AG04450 (cell line): ENCODE measurements at regions not wholly inside any gene's neighbourhood (a gene's known extent, or its start where the extent isn't known, plus 50 kb on each side); places are given as distances from the start of the nearest gene placed in this dataset.
"Not testable (repeated sequence)": the region's sequence is repeated elsewhere in the genome, so short reads cannot be mapped to it uniquely, and the experiment has no call there.

Experiments
- CTCF ChIA-PET: fragments of 300-600, 350-600 bp; formaldehyde crosslinking; extraction: SDS; loops from one replicate; lab custom pipeline; 2022; ENCODE audit warnings: antibody characterized with exemption, inconsistent platforms; lab: Charles Lee
- POLR2A ChIA-PET: fragments of 350-600 bp; formaldehyde crosslinking; extraction: SDS; loops from one replicate; lab custom pipeline; 2021; ENCODE audit warnings: antibody characterized with exemption, inconsistent platforms; lab: Yijun Ruan, JAX
- DNase-seq: peaks from one replicate; pipeline ENCODE4 v3.0.0-alpha.2; 2011; ENCODE audit warnings: low read depth, low spot score
- H3K27ac ChIP-seq: one replicate; pipeline ENCODE4 v1.5.1; 2012; ENCODE audit warnings: low read depth, low read length, control low read depth
- H3K27me3 ChIP-seq: one replicate; pipeline ENCODE4 v1.6.0; 2012; ENCODE audit warnings: low read length; ENCODE audit not compliant: control insufficient read depth, insufficient read depth
- H3K4me3 ChIP-seq: 2 replicates; pipeline ENCODE4 v1.5.1; 2011; ENCODE audit warnings: mild to moderate bottlenecking, low read depth, low read length, control low read depth
- H3K9me3 ChIP-seq: 2 replicates; pipeline ENCODE4 v1.5.1; 2012; ENCODE audit warnings: low read length; ENCODE audit not compliant: control insufficient read depth, insufficient read depth
- TF ChIP-seq, protein P1 (sequence below): IDR thresholded peaks from 2 replicates; pipeline ENCODE4 v1.5.1; 2011; ENCODE audit warnings: low read depth, low read length, control low read depth, inconsistent platforms

- no peak for DNase-seq
- CTCF ChIA-PET = no interaction called here
- Histone ChIP-seq H3K27ac (no peak overlapping the region), H3K27me3 (no peaks in the 10 kb centered on the region), H3K9me3 (no peaks in the 10 kb centered on the region), H3K4me3 (no peak overlapping the region)
- POLR2A ChIA-PET = no interaction called here
- TF ChIP-seq, protein P1, sequence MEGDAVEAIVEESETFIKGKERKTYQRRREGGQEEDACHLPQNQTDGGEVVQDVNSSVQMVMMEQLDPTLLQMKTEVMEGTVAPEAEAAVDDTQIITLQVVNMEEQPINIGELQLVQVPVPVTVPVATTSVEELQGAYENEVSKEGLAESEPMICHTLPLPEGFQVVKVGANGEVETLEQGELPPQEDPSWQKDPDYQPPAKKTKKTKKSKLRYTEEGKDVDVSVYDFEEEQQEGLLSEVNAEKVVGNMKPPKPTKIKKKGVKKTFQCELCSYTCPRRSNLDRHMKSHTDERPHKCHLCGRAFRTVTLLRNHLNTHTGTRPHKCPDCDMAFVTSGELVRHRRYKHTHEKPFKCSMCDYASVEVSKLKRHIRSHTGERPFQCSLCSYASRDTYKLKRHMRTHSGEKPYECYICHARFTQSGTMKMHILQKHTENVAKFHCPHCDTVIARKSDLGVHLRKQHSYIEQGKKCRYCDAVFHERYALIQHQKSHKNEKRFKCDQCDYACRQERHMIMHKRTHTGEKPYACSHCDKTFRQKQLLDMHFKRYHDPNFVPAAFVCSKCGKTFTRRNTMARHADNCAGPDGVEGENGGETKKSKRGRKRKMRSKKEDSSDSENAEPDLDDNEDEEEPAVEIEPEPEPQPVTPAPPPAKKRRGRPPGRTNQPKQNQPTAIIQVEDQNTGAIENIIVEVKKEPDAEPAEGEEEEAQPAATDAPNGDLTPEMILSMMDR = no peak
These were observed 234.3 kb upstream of the HHIP start for GRCh38 chr4:144411700-144412099.

DNA sequence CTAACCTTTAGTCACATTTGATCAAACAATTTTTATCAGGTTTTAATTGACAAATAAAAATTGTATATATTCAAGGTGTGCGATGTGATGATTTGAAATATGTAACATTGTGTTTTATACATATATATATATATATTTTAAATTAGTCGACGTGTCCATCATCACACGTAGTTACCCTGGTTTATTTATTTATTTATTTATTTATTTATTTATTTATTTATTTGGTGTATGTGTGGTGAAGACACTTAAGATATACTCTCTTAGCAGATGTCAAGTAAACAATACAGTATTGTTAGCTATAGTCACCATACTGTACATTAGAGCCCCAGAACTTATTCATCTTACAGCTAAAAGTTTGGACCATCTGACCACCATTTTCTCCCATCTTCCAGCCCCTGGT, 224.9 kb upstream of the HHIP start:
- Histone ChIP-seq H3K4me3 (no peak overlapping the region), H3K9me3 (no peaks in the 10 kb centered on the region), H3K27me3 (no peaks in the 10 kb centered on the region), H3K27ac (no peak overlapping the region)
- TF ChIP-seq, protein P1 = no peak
- POLR2A ChIA-PET = no interaction called here
- DNase-seq = no peak
- CTCF ChIA-PET = no interaction called here

- no peak for DNase-seq
- TF ChIP-seq, protein P1 = no peak
- Histone ChIP-seq H3K9me3 (no peaks in the 10 kb centered on the region), H3K27me3 (no peaks in the 10 kb centered on the region), H3K4me3 (no peak overlapping the region), H3K27ac (no peak overlapping the region)
- CTCF ChIA-PET = no interaction called here
- POLR2A ChIA-PET = no interaction called here
These were observed 224.0 kb upstream of the HHIP start for GRCh38 chr4:144421839-144422565.

- Histone ChIP-seq H3K4me3 (no peak overlapping the region), H3K9me3 (no peaks in the 10 kb centered on the region), H3K27ac (no peak overlapping the region), H3K27me3 (no peaks in the 10 kb centered on the region)
- ChIA-PET POLR2A (no interaction called here), CTCF (interaction anchor here (1.3 kb wide), 1 partner anchor 15 kb away, joined by 3 read pairs; no protein-coding TSS in a partner anchor)
- TF ChIP-seq, protein P1 = no peak
- no peak for DNase-seq
These were observed 222.0 kb upstream of the HHIP start for GRCh38 chr4:144423930-144424329.

DNA sequence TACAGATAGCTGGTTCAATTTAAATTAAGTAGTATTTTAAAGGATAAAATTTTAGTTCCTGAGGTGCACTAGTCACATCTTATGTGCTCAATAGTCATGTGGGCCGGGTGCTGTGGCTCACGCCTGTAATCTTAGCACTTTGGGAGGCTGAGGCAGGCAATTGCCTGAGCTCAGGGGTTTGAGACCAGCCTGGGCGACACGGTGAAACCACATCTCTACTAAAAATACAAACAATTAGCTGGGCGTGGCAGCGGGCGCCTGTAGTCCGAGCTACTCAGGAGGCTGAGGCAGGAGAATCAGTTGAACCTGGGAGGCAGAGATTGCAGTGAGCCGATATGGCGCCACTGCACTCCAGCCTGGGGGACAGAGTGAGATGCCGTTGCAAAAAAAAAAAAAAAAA, 219.9 kb upstream of the HHIP start:
- POLR2A ChIA-PET, DNase-seq, H3K4me3 ChIP-seq, H3K9me3 ChIP-seq, H3K27ac ChIP-seq, H3K27me3 ChIP-seq, CTCF ChIA-PET: not testable (repeated sequence)
